K562 (cell line): ENCODE measurements at regions not wholly inside any gene's neighbourhood (a gene's known extent, or its start where the extent isn't known, plus 50 kb on each side); places are given as distances from the start of the nearest gene placed in this dataset.

Experiments used
- ARID3B ChIP-seq: fragments of 250-450 bp; sonication (Bioruptor Pico); IDR thresholded peaks from 2 replicates; pipeline ENCODE4 v1.4.0; 2020; ENCODE audit warnings: borderline replicate concordance
- ATF3 ChIP-seq, 2 experiments: fragments of 450-650 bp in 1 of 2; sonication (generic) in 1 of 2; formaldehyde crosslinking in 1 of 2; IDR thresholded peaks in 1 of 2; conservative IDR thresholded peaks in 1 of 2; 2 replicates each; pipeline versions ENCODE4 v1.6.1 to v1.8.1; 2016 to 2023; ENCODE audit warnings: mild to moderate bottlenecking in 2 of 2, moderate library complexity in 2 of 2, inconsistent platforms in 1 of 2, missing genetic modification reagents in 1 of 2
- COPS2 ChIP-seq: fragments of 450-650 bp; conservative IDR thresholded peaks from 2 replicates; pipeline ENCODE4 v1.6.1; 2016; ENCODE audit warnings: mild to moderate bottlenecking, moderate library complexity
- CREBBP ChIP-seq: IDR thresholded peaks from one replicate; pipeline ENCODE4 v1.6.1; 2012; ENCODE audit warnings: low read depth, mild to moderate bottlenecking, control low read depth, inconsistent platforms, low read length
- ERF ChIP-seq: fragments of 450-650 bp; formaldehyde crosslinking; IDR thresholded peaks from 2 replicates; pipeline ENCODE4 v1.4.0; 2020; ENCODE audit warnings: mild to moderate bottlenecking, mixed read lengths
- HDAC2 ChIP-seq: fragments of 450-650 bp; IDR thresholded peaks from 2 replicates; pipeline ENCODE4 v1.6.1; 2016; ENCODE audit warnings: mild to moderate bottlenecking
- HMBOX1 ChIP-seq: sonication (generic); IDR thresholded peaks from 2 replicates; pipeline ENCODE4 v1.6.1; 2016
- JUND ChIP-seq, 2 experiments: IDR thresholded peaks; 2 replicates in 1 of 2; 3 replicates in 1 of 2; pipeline ENCODE4 v1.6.1; 2011; ENCODE audit warnings: borderline replicate concordance in 2 of 2, low read depth in 2 of 2, low read length in 2 of 2, improper control_type of control experiment in 1 of 2, missing biosample characterization in 1 of 2, missing genetic modification characterization in 1 of 2, missing genetic modification reagents in 1 of 2
- MCM3 ChIP-seq: fragments of 450-650 bp; IDR thresholded peaks from 2 replicates; pipeline ENCODE4 v1.6.1; 2016
- PCBP1 ChIP-seq: fragments of 200-400 bp; formaldehyde crosslinking; IDR thresholded peaks from 2 replicates; pipeline ENCODE4 v1.6.1; 2018; ENCODE audit warnings: mild to moderate bottlenecking, low read depth, low read length; ENCODE audit not compliant: poor library complexity, severe bottlenecking
- PTBP1 ChIP-seq: fragments of 200-400 bp; formaldehyde crosslinking; IDR thresholded peaks from 2 replicates; pipeline ENCODE4 v1.6.1; 2017; ENCODE audit warnings: low read depth, low read length
- RFX5 ChIP-seq: IDR thresholded peaks from 2 replicates; pipeline ENCODE4 v1.6.1; 2011; ENCODE audit warnings: low read depth, mild to moderate bottlenecking, improper control_type of control experiment, low read length
- RUNX1 ChIP-seq: sonication (generic); IDR thresholded peaks from 2 replicates; pipeline ENCODE4 v1.6.1; 2016; ENCODE audit warnings: antibody characterized with exemption, low read depth
- SP1 ChIP-seq: sonication (generic); formaldehyde crosslinking; IDR thresholded peaks from 2 replicates; pipeline ENCODE4 v1.8.1; 2022; ENCODE audit warnings: mild to moderate bottlenecking, missing genetic modification reagents
- SUPT5H ChIP-seq: fragments of 450-650 bp; IDR thresholded peaks from 2 replicates; pipeline ENCODE4 v1.6.1; 2016
- VEZF1 ChIP-seq: fragments of 200-800 bp; sonication (Bioruptor generic); IDR thresholded peaks from 2 replicates; pipeline ENCODE4 v1.6.1; 2017; ENCODE audit warnings: missing genetic modification characterization, missing compliant biosample characterization
- ZBTB17 ChIP-seq: fragments of 450-650 bp; formaldehyde crosslinking; IDR thresholded peaks from 2 replicates; pipeline ENCODE4 v1.4.0; 2020; ENCODE audit warnings: mild to moderate bottlenecking
- ZBTB9 ChIP-seq: fragments of 450-650 bp; formaldehyde crosslinking; IDR thresholded peaks from 2 replicates; pipeline ENCODE4 v1.4.0; 2020; ENCODE audit warnings: mild to moderate bottlenecking, moderate library complexity
- ZNF280B ChIP-seq: fragments of 250-450 bp; sonication (Bioruptor Pico); IDR thresholded peaks from 2 replicates; pipeline ENCODE4 v1.5.1; 2021; ENCODE audit warnings: mild to moderate bottlenecking
- ZNF3 ChIP-seq: fragments of 250-450 bp; sonication (Bioruptor Pico); IDR thresholded peaks from 2 replicates; pipeline ENCODE4 v1.5.0; 2021; ENCODE audit warnings: mild to moderate bottlenecking, moderate library complexity
- ZNF76 ChIP-seq: fragments of 250-450 bp; sonication (Bioruptor Pico); IDR thresholded peaks from 2 replicates; pipeline ENCODE4 v1.4.0; 2020; ENCODE audit warnings: mild to moderate bottlenecking, moderate library complexity, borderline replicate concordance

GRCh38 chr6:27834879-27835549 lies 77.2 kb downstream of the OR2B2 start (continued):
- TF ChIP-seq JUND (IDR thresholded peaks at IDR 0.05; ENCODE audit: borderline replicate concordance, low read depth, low read length) (peak; percentile 51; the same call in 1 of the 2 replicates), JUND (tag; IDR thresholded peaks at IDR 0.05; ENCODE audit: borderline replicate concordance, low read depth, low read length) (no peak), PCBP1 (no peak), PTBP1 (no peak), VEZF1 (CRISPR knock-in tag) (no peak), ZBTB17 (CRISPR knock-in tag) (peak; percentile 96), RUNX1 (no peak), ZNF76 (no peak), ERF (CRISPR knock-in tag) (no peak), MCM3 (no peak), HMBOX1 (no peak), ZNF3 (no peak), ZBTB9 (CRISPR knock-in tag) (no peak), RFX5 (no peak), ZNF280B (CRISPR knock-in tag) (no peak), CREBBP (no peak), ARID3B (no peak), HDAC2 (peak; percentile 59; the same call in 1 of the 2 replicates), SUPT5H (no peak; the same call in none of the 2 replicates), SP1 (CRISPR knock-in tag) (no peak; the same call in 1 of the 2 replicates), COPS2 (no peak), ATF3 (IDR thresholded peaks at IDR 0.05) (no peak), ATF3 (CRISPR knock-in tag; conservative IDR thresholded peaks at IDR 0.05) (no peak)
